Stimulated activated naive B cell treated with anti-CD40 and anti-IgM and Interleukin-4, amounts not matched to agents 10 μg/mL and 1 μg/mL and 100 μg/mL, for 72 hours (primary cell): ENCODE measurements at regions not wholly inside any gene's neighbourhood (a gene's known extent, or its start where the extent isn't known, plus 50 kb on each side); places are given as distances from the start of the nearest gene placed in this dataset.

Source experiments
- ATAC-seq, 2 donors: fragments of 150-1000 bp; cut with Tn5 transposase; replicated peaks; 2 replicates each; pipeline ENCODE4 v1.10.0; 2021; ENCODE audit warnings: moderate library complexity in 1 of 2
- DNase-seq: peaks from one replicate; pipeline ENCODE4 v3.0.0; 2021
- H3K27ac Mint-ChIP-seq: one replicate; pipeline ENCODE4 v1.8.0; 2022; ENCODE audit warnings: mild to moderate bottlenecking, mixed read lengths
- H3K27me3 Mint-ChIP-seq, 2 donors: one replicate each; pipeline ENCODE4 v1.8.0; 2022; ENCODE audit warnings: mixed read lengths in 2 of 2
- H3K36me3 Mint-ChIP-seq, 2 donors: one replicate each; pipeline ENCODE4 v1.8.0; 2022; ENCODE audit warnings: mixed read lengths in 2 of 2, mild to moderate bottlenecking in 1 of 2
- H3K4me1 Mint-ChIP-seq, 2 donors: one replicate each; pipeline ENCODE4 v1.8.0; 2022; ENCODE audit warnings: mixed read lengths in 2 of 2, mild to moderate bottlenecking in 1 of 2
- H3K4me3 Mint-ChIP-seq, 2 donors: one replicate each; pipeline ENCODE4 v1.8.0; 2022; ENCODE audit warnings: mild to moderate bottlenecking in 2 of 2, mixed read lengths in 2 of 2, moderate library complexity in 1 of 2
- H3K9me3 Mint-ChIP-seq, 2 donors: one replicate each; pipeline ENCODE4 v1.8.0; 2022; ENCODE audit warnings: mixed read lengths in 2 of 2, mild to moderate bottlenecking in 1 of 2

GRCh38 chrX:125894947-125895346, 271.1 kb downstream of the DCAF12L2 start:
- peaks cover under 1 to 4% of the 10 kb centered on the region in 2 donors for H3K9me3 Mint-ChIP-seq
- DNase-seq (no peak), ATAC-seq (no peak)
- H3K27ac Mint-ChIP-seq: no peak overlapping the region
- no peaks in the 10 kb centered on the region for H3K4me1 Mint-ChIP-seq
- H3K36me3 Mint-ChIP-seq: no peaks in the 10 kb centered on the region
- no peaks in the 10 kb centered on the region for H3K27me3 Mint-ChIP-seq
- no peak overlapping the region for H3K4me3 Mint-ChIP-seq

DNA sequence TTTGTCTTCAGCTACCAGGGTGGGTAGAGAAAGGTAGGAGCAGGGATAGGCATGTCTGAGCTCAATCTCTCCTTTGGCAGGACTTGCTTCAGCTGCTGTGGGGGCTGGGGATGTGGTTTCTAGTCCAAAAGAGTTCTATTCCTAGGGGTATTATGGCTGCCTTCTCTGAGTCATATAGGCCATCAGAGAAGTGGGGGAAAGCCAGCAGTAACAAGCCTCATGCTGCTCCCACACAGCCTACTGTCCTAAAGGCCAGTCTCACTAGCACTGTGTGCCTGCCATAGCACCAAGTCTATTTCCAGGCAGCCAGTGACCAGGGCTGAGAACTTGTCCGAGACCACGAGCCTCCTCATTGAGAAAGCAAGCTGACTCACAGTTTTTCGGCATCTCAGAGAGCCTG, 270.6 kb downstream of the DCAF12L2 start:
- peak in 1 of 2 donors; percentile 74 for ATAC-seq
- Mint-ChIP-seq H3K9me3 (peaks cover 0 to 4% of the 10 kb centered on the region in 2 donors), H3K27ac (no peak overlapping the region), H3K4me1 (no peaks in the 10 kb centered on the region), H3K27me3 (no peaks in the 10 kb centered on the region), H3K4me3 (no peak overlapping the region), H3K36me3 (no peaks in the 10 kb centered on the region)
- no peak for DNase-seq

- ATAC-seq (no peak), DNase-seq (no peak)
- H3K9me3 Mint-ChIP-seq: peaks cover 0 to 5% of the 10 kb centered on the region in 2 donors
- H3K4me3 Mint-ChIP-seq: no peak overlapping the region
- no peak overlapping the region for H3K27ac Mint-ChIP-seq
- no peaks in the 10 kb centered on the region for H3K36me3 Mint-ChIP-seq
- no peaks in the 10 kb centered on the region for H3K4me1 Mint-ChIP-seq
- no peaks in the 10 kb centered on the region for H3K27me3 Mint-ChIP-seq
These were observed 239.8 kb downstream of the DCAF12L2 start for GRCh38 chrX:125926295-125926694.

- peaks cover 4 to 6% of the 10 kb centered on the region in 2 donors for H3K9me3 Mint-ChIP-seq
- H3K36me3 Mint-ChIP-seq: no peaks in the 10 kb centered on the region
- no peaks in the 10 kb centered on the region for H3K4me1 Mint-ChIP-seq
- DNase-seq: no peak
- no peak overlapping the region for H3K4me3 Mint-ChIP-seq
- peak overlapping the region; percentile 22 for H3K27ac Mint-ChIP-seq
- no peak for ATAC-seq
- H3K27me3 Mint-ChIP-seq: no peaks in the 10 kb centered on the region
These were observed 225.1 kb downstream of the DCAF12L2 start for GRCh38 chrX:125940985-125941384.

- H3K4me1 Mint-ChIP-seq: no peaks in the 10 kb centered on the region
- H3K4me3 Mint-ChIP-seq: no peak overlapping the region
- H3K27me3 Mint-ChIP-seq: no peaks in the 10 kb centered on the region
- no peaks in the 10 kb centered on the region for H3K36me3 Mint-ChIP-seq
- H3K9me3 Mint-ChIP-seq: no peaks in the 10 kb centered on the region
- no peak overlapping the region for H3K27ac Mint-ChIP-seq
- DNase-seq: no peak
- no peak for ATAC-seq
These were observed 218.6 kb downstream of the DCAF12L2 start for GRCh38 chrX:125947501-125947900.

GRCh38 chrX:125952973-125953372, 213.1 kb downstream of the DCAF12L2 start:
- Mint-ChIP-seq H3K36me3 (no peaks in the 10 kb centered on the region), H3K27ac (no peak overlapping the region), H3K27me3 (no peaks in the 10 kb centered on the region), H3K4me1 (no peaks in the 10 kb centered on the region), H3K4me3 (no peak overlapping the region), H3K9me3 (no peaks in the 10 kb centered on the region)
- no peak for DNase-seq
- ATAC-seq: no peak

- no peak for DNase-seq
- no peaks in the 10 kb centered on the region for H3K4me1 Mint-ChIP-seq
- no peaks in the 10 kb centered on the region for H3K36me3 Mint-ChIP-seq
- H3K27me3 Mint-ChIP-seq: no peaks in the 10 kb centered on the region
- H3K4me3 Mint-ChIP-seq: no peak overlapping the region
- no peak overlapping the region for H3K27ac Mint-ChIP-seq
- H3K9me3 Mint-ChIP-seq: no peaks in the 10 kb centered on the region
- ATAC-seq: no peak
These were observed 212.3 kb downstream of the DCAF12L2 start for GRCh38 chrX:125953814-125954213.

DNA sequence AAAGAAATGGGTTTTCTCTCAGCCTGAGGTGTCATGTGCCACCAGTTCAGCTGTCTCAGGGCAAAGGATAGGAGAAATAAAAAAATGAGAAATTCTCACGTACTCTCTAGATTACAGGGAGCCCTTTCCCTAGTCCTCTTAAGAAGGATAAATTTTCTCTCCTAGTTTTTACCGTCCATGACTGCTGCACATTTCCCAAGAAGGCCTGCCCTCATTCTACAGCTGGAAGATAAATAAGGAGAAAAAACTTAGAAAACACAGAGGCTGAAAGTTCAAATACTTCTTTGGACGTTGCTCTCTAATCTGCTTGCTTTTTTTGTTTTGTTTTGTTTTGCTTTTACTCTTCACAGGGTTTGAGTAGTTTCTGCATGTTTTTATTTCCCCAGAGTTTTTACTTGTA, 211.9 kb downstream of the DCAF12L2 start:
- DNase-seq: no peak
- Mint-ChIP-seq H3K9me3 (no peaks in the 10 kb centered on the region), H3K4me3 (no peak overlapping the region), H3K27ac (no peak overlapping the region), H3K36me3 (no peaks in the 10 kb centered on the region), H3K27me3 (no peaks in the 10 kb centered on the region), H3K4me1 (no peaks in the 10 kb centered on the region)
- ATAC-seq: no peak

DNA sequence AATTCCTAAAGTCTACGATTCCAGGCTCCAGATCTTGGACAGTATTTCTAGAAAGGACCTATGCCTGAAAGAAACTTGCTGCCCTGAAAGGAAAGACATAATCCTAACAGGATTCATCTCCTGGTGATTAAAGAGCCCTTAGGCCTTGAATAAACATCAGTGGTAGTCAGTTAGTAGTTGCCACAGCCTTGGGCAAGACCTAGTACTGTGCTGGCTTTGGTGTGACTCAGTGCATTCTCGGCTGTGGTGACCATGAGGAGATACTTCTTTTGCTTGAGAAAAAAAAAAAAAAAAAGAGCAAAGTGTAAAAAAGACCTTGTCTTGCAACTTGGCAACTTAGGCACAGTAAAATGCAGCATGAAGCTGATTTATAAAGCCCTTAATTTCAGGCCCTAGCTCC, 188.2 kb downstream of the DCAF12L2 start:
- H3K27me3 Mint-ChIP-seq: no peaks in the 10 kb centered on the region
- no peak for DNase-seq
- no peak for ATAC-seq
- H3K9me3 Mint-ChIP-seq: peaks cover 0 to 2% of the 10 kb centered on the region in 2 donors
- no peak overlapping the region for H3K4me3 Mint-ChIP-seq
- H3K36me3 Mint-ChIP-seq: no peaks in the 10 kb centered on the region
- H3K4me1 Mint-ChIP-seq: no peaks in the 10 kb centered on the region
- no peak overlapping the region for H3K27ac Mint-ChIP-seq

- no peak for DNase-seq
- Mint-ChIP-seq H3K4me3 (no peak overlapping the region), H3K27ac (no peak overlapping the region), H3K27me3 (no peaks in the 10 kb centered on the region), H3K9me3 (peaks cover 0 to 3% of the 10 kb centered on the region in 2 donors), H3K4me1 (no peaks in the 10 kb centered on the region), H3K36me3 (no peaks in the 10 kb centered on the region)
- ATAC-seq: no peak
These were observed 167.7 kb downstream of the DCAF12L2 start for GRCh38 chrX:125998432-125998831.

DNA sequence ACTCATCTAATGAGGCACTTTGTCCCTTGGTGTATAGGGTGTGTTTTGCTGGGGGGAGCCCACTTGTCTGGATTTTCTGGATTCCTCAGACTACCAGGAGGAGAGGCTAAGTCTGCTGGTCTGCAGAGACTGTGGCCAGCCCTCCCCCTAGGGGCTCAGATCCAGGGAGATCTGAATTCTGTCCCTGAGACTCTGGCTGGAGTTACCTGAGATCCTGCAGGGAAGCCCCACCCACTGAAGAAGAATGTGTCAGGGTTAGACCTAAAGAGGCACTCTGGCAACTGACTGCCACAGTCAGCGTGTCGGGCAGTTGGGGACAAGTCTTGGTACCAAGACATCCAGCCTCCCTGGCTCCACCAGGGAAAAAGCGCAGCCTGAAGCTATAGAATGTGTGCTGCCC, 138.9 kb downstream of the DCAF12L2 start:
- ATAC-seq: no peak
- H3K36me3 Mint-ChIP-seq: no peaks in the 10 kb centered on the region
- no peak overlapping the region for H3K27ac Mint-ChIP-seq
- H3K9me3 Mint-ChIP-seq: peaks cover 3 to 8% of the 10 kb centered on the region in 2 donors
- DNase-seq: no peak
- H3K4me3 Mint-ChIP-seq: no peak overlapping the region
- no peaks in the 10 kb centered on the region for H3K4me1 Mint-ChIP-seq
- no peaks in the 10 kb centered on the region for H3K27me3 Mint-ChIP-seq

- Mint-ChIP-seq H3K4me3 (no peak overlapping the region), H3K27ac (no peak overlapping the region), H3K9me3 (peaks cover 0 to 4% of the 10 kb centered on the region in 2 donors), H3K36me3 (no peaks in the 10 kb centered on the region), H3K4me1 (no peaks in the 10 kb centered on the region), H3K27me3 (no peaks in the 10 kb centered on the region)
- ATAC-seq (peak in 1 of 2 donors; percentile 10), DNase-seq (no peak)
These were observed 136.1 kb downstream of the DCAF12L2 start for GRCh38 chrX:126030021-126030420.

DNA sequence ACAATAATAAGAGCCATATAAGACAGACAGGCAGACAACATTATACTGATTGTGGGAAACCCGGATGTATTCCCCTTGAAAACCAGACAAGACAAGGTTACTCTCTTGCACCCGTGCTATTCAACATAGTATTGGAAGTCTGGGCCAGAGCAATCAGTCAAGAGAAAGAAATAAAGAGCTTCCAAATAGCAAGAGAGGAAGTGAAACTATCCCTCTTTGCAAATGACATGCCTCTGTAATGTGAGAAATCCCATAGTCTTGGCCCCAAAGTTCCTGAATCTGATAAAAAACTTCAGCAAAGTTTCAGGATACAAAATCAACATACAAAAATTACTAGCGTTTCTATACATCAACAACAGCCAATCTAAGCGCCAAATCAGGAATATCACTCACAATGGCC, 102.1 kb downstream of the DCAF12L2 start:
- Mint-ChIP-seq H3K4me1 (no peaks in the 10 kb centered on the region), H3K4me3 (no peak overlapping the region), H3K27me3 (no peaks in the 10 kb centered on the region), H3K27ac (no peak overlapping the region), H3K36me3 (no peaks in the 10 kb centered on the region), H3K9me3 (peaks cover 3 to 4% of the 10 kb centered on the region in 2 donors)
- no peak for ATAC-seq
- no peak for DNase-seq

GRCh38 chrX:126064901-126065541, 101.1 kb downstream of the DCAF12L2 start:
- Mint-ChIP-seq H3K4me3 (no peak overlapping the region), H3K27me3 (no peaks in the 10 kb centered on the region), H3K36me3 (no peaks in the 10 kb centered on the region), H3K9me3 (peaks cover 3 to 4% of the 10 kb centered on the region in 2 donors), H3K27ac (no peak overlapping the region), H3K4me1 (no peaks in the 10 kb centered on the region)
- ATAC-seq (no peak), DNase-seq (no peak)

DNA sequence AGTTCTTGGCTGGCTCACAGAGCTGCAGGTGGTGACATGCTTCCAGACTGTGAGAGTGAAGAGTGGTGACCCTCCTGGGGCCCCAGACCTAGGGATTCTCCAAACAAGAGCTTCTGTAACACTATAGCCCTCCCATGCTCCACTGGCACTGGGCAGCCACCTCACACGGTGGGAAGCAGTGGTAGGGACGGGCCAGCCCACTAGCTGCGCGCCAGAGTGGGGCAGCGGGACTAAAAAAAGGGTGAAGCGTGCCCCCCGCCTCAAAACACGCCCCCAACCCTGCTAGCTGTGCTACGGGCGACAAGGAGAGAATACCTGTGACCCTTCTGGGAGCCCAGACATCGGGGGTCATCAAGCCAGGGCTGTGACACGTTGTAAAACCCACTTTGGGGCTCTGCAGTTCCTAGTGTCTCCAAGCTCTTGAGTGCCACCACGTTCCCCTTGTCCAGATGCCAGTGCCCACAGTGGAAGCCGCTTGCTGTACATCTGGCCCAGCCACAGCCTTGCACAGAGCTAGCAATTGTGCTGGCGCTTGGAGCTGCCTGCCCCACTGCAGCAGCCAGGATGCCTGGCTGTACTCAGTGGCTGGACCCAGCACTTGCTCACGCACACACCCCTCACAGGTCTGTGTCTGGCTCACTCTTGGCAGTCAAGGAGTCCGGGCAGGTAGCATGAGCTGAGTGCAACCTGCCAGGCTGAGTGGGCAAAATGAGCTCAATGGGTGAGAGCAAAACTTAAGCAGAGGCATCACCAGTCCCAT, 100.0 kb downstream of the DCAF12L2 start:
- Mint-ChIP-seq H3K4me1 (no peaks in the 10 kb centered on the region), H3K27ac (no peak overlapping the region), H3K27me3 (no peaks in the 10 kb centered on the region), H3K36me3 (no peaks in the 10 kb centered on the region), H3K9me3 (peaks cover 3 to 4% of the 10 kb centered on the region in 2 donors), H3K4me3 (no peak overlapping the region)
- DNase-seq (no peak), ATAC-seq (no peak)
